Dermis blood vessel endothelial cell (primary cell): ENCODE measurements at regions not wholly inside any gene's neighbourhood (a gene's known extent, or its start where the extent isn't known, plus 50 kb on each side); places are given as distances from the start of the nearest gene placed in this dataset.

Experiments
- DNase-seq: peaks from one replicate; pipeline ENCODE4 v3.0.0; 2010

DNA sequence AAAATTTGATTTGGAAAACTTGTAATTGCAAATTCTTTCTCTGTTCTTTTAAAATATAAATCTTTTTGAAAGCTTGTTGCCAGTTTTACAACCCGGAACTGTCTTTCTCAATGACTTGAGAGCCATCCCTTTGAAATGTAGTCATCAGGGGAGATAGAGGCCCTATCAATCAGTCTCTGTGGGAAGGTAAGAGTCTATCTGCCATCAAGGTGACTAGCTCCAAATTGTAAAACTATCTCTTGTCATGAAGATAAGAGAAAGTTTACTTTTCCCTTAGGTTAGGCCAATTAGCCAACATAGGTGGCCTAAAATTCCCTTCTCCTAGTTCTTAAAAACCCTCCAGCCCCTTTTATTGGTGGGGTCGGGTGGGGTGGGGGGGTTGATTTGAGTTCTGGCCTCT is 469.1 kb upstream of the IRAK1BP1 start:
- no peak for DNase-seq

DNA sequence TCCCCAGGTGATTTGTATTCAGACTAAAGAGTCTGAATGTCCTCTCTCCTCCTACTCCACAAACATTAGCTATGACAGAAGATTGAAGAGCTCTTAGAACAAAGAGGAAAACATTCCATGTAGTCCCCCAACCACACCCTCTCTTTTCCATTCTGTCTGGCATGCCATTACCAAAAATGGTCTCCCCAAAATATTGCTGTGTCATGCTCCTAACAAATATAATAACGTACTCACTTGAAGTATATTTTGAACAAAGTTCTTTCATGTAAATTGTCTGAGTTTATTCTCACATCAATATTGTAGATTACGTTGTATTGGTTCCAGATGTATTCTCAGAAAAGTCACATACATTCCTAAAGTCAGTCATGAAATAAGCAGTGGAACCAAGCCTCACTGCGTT is 467.3 kb upstream of the IRAK1BP1 start:
- no peak for DNase-seq

DNA sequence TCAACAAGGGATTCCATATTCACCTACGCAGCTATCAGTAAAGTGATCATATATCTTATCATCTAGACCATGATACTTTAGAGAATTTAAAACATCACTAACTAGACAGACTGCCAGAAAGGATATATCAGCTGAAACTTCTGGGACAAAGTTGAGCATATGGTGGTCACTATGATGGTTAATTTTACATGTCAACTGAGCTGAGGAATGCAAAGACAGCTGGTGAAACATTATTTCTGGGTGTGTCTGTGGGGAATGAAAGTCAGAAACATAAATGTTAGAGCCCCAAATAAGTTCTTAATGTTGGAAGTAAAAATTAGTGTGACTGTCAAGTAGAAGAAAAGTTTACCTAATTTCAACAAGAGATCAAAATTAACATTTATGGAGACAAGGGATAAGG is 440.0 kb upstream of the IRAK1BP1 start:
- no peak for DNase-seq

DNA sequence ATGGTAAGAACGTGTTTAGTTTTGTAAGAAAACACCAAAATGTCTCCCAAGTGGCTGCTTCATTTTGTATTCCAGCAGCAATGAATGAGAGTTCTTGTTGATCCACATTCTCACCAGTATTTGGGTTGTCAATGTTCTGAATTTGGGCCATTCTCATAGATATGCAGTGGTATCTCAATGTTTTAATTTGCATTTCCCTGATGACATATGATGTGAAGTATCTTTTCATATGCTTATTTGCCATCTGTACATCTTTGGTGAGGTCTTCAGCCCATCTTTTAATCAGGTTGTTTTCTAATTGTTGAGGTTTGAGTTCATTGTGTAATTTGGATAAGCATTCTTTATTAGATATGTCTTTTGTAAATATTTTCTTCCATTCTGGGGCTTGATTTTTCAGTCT is 436.8 kb upstream of the IRAK1BP1 start:
- DNase-seq: no peak

DNA sequence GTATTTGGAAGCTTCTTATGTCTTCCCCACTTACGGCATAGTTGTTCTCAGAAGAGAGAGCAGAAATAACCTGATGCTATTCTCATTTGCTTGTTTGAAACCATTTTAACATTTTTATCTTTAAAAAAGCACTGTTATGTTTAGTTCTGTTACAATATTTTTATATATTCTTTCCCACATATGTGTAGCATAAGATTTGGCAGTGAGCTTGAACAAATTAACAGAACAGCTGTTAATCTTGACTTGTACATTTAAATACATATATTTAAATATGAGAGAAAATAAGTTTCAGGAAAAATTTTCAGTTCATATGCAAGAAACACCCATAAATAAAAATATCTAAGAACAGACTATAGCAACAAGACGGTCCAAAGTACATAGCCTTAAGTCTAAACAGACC is 431.7 kb upstream of the IRAK1BP1 start:
- DNase-seq: no peak

DNA sequence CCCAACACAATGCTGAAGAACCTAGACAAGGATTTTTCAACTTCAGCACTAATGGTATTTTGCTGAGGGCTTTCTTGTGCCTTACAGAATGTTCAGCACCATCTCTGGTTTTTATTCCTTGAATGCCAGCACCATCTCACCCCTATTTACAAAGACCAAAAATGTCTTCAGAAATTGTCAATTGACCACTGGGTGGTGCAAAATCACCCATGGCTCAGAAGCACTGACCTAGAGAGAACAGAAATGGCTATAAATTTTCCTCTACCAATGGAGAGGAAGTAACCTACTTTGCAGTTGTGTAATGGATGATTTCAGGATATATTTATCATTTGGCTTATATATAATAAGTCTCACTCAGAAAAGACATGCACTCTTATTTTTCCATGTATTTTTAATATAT is 431.0 kb upstream of the IRAK1BP1 start:
- peak; percentile 49 for DNase-seq

DNA sequence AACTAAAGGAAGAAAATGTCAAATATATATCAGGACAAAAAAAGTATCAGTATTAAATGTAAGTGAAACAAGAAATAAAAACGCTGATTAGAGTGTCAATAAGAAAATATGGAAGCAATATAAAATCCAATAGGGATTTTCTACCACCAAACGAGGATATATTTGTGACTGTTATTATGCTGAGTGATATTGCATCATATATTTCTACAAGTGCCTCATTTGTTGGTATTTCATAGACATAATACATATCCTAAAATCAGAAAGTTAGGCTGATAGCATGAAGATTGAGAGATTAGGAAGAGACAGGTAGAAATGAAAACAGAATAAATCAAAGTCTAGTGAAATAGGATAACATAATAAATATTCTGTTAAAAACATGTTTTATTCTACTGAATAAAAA is 429.2 kb upstream of the IRAK1BP1 start:
- no peak for DNase-seq

DNA sequence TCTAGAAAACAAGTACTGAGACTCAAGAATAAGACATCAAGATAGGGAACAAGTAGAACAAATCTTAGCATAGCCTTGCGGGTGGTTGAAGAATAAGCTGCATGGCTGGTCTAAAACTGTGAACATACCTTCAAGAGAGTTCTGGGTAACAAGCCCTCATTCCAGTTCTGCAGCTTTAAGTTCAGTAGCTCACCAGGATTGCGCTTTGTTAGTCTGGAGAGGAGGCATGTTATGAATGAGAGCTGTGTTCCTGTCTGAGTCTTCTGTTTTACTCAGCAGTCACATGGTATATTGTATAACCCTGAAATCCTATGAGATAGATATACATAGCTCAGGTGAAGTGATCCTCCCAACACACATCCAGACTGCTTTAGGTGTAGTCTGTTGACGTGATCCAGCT is 406.6 kb upstream of the IRAK1BP1 start:
- no peak for DNase-seq

DNA sequence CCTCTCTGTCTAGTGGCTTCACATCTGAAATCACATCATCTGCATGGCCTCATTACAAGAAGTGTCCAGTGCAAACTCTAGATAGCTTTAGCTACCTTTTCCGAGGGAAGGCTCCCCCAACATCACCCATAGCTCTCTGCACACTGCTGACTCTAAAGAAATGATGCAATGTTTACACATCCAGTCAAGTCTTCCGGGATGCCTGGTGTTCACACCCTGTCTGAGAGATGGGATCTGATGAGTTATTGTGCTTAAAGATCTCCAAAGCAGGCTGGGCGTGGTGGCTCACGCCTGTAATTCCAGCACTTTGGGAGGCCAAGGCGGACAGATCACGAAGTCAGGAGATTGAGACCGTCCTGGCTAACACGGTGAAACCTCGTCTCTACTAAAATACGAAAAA is 404.6 kb upstream of the IRAK1BP1 start:
- no peak for DNase-seq

DNA sequence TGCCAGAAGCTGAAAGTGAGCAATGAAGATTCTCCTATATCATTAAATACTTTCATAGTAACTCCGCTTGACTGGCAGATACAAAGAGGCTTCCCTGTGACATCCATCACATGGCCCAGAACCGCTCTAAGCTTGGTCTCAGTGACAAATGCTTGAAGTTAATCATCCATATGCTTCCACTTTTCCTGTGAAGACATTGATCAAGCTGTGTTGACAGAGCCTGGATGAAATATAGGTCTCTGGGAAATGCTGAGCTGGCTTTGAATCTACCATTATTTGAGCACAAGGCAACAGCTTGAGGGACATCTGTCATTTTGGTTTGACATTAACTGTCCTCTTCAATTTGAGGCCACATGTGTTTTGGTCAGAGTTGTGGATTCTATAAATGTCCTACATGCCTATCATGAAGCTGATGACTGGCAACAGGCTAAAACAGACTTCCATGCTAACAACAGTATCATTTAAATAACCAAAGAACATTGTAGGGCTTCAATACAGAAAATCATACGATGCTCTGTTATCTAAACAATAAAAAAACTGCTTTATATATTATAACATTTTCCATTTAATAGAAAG is 402.2 kb upstream of the IRAK1BP1 start:
- no peak for DNase-seq

DNA sequence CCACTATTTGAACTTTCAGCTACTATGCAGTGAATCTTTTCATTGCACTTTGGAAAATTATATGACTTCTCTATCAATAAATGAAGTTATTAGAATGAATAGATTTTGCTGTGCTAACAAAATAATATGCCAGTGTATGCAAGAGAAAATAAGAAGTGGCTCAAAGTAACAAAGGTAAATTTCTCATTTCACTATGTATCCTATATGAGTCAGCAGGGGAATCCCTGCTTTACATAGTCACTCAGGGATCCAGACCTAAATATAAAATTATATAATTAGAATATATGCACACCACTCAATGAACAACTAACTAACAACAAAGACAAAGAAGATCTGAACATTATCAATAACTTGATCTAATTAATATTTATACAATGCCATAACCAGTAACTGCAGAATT is 390.8 kb upstream of the IRAK1BP1 start:
- no peak for DNase-seq

DNA sequence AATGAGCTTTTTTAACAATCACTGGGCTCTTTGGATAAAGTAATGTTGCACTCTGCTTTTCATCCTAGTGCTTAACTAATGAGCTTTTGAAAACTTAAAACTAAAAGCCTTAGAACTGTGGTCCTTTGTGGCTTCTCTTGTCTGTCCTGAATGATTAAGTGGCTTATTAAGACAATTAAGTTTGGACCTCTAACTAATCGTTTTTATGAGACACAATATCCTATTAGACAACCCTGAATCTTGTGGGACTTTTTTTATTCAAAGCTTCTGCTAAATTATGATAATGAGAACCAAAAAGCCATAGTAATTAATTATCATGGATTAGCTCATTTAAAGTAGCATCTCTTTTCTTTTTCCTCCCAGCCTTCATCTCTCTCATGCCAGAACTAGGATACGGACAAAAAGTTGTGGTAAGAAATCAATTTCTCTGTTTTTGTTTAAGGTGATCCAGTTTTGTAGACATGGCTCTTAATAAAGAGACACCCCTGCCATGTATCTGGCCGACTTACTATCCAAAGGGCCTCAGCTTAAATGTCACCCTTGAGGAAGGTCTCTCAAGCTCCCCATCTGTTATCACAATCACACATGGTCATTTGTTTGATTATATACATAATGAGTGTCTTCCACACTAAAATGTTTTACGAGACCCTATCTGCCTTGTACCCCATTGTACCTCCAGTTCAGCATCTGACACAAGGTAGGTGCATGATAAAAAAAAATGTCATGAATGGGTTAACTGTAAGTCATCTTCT is 384.4 kb upstream of the IRAK1BP1 start:
- DNase-seq: no peak

DNA sequence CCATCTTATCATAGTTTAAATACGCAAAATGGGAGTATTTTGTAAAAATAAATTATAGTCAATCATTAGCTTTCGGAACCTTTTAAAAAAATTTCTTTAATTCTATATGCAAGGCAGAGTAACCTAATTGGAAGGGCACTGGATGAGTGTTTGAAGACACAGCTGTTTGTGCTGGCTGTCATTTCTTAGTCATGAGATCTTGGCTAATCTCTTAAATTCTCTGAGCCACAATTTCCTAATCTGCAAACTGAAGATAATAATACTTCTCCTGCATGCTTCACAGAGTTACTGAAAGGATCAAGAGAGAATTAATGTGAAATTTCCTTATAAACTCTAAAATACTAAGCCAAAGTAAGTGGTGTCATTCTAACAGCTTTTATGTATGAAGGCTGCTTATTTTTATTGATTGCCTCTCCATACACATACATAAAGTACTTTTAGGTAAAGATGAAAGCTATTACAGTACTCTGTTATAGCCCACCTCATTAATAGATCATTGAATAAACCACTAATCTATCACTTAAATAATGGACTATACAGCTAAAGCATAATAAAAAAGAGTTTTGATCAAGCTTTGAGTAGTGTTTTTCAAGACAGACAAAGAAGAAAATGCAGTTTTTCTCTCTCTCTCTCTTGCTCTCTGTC is 383.7 kb upstream of the IRAK1BP1 start:
- no peak for DNase-seq

DNA sequence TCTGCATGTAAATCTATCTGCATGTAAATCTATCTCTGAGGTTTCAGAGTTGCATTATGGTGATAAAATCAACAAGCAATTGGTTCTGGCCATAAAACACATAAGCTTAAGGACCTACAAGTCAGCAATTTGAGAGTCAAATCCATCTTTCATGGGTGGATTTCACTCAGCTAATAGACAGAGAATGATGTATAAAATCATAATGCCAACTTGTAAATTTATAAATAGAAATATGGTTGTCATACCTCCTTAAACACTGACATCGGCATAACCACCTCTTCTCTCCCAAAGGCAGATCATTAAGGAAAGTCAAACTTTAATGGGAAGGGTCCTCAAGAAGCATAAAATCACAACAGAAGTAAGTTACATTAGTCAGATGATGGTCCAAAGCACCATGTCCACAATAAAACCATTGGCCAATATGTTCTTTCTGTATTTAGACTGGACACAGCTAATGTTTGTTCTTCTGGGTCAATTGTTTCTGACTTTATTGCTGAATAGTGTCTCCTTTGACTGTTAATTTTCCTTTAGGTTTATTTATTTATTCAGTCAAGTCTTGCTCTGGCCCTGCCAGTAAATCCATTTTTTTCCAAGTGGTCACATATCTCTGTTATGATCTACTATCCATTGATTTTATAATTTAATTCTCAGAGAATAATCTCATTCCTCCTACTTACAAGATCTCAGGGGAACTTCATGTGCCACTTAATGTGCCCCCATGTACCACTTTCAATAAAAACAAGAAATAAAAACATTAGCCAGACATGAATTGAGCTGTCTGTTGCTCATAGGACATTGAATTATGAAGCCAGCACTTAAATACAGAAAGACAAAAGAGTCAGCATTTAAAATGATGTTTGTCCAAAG is 382.9 kb upstream of the IRAK1BP1 start:
- DNase-seq: no peak

DNA sequence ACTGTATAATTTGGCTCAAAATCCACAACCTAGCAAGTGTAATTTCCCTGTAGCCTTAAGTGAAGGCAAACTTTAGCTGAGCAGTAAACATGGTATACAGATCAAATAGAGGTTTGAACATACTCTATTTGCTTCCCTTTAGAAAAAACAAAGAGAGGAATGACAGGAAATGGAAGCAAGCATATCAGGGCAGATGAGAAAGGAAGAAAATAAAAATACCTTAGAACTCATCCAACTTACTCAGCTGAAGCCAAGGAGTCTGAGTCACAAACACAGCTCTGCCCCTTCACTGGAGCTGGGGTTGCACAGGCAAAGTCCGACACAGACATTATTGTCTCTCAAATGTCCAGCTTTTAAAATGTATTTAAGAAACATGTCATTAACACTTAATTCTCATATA is 379.9 kb upstream of the IRAK1BP1 start:
- peak; percentile 39 for DNase-seq

DNA sequence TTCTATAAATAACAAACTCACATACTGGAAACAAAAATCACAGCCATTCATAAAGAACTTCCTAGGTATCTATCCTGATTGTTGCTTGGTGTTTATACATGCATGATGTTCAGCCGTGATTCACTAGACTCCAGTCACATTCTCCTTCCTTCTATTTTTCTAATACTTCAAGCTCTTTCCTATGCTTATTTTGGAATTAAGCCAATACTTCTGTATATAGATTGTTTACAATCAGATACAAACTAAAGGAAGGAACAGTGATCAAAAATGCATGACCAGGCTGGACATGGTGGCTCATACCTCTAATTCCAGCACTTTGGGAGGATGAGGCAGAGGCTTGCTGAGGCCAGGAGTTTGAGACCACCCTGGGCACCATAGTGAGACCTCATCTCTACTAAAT is 377.5 kb upstream of the IRAK1BP1 start:
- DNase-seq: peak; percentile 77

DNA sequence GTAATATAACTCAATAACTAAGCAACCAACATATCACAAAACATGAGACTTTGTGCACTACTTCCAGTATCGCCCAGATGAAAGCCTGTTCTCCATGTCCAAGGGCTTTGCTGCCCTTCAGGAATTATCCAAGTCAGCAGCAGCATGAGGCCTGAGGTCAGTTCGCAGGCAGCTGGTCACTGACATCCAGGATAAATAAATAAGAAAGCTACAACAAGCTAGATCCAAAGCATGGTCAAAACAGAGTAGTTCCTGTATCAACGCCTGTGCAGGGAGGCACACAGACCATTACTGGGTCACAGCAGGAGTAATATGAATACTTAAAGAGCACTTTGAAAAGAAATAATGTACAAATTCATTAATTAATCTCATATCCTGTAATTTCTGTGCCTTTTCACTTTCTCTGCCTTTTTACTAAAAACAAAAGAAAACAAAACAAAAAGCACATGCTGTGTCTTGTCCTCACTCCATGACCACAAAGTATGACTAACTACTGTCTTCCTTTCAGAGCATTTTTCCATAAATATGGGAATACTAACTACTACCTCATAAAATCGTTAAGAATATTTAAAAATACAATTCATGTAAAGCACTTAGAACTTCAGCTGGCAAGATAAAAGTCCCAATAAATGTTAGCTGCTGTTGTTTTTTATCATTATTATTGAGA is 374.9 kb upstream of the IRAK1BP1 start:
- DNase-seq: peak; percentile 58

DNA sequence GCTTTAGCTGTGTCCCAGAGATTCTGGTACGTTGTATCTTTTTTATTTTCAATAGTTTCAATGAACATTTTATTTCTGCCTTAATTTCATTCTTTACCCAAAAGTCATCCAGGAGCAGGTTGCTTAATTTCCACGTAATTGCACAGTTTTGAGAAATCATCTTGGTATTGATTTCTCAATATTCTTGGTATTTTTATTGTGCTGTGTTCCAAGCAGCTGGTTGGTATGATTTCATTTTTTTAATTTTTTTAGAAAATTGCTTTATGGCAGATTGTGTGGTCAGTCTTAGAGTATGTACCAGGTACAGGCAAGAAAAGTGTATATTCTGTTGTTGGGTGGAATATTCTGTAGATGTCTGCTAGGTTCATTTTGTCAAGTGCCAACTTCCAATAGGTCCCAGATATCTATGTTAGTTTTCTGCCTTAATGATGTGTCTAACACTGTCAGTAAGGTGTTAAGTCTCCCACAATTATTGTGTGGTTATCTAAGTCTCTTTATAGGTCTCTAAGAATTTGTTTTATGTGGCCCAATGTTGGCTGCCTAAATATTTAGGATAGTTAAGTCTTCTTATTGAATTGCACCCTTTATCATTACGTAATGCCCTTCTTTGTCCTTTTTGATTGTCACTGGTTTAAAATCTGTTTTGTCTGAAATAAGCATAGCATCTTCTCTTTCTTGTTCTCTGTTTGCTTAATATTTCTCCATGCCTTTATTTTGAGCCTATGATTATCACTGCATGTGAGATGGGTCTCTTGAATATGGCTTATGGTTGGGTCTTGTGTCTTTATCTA is 366.9 kb upstream of the IRAK1BP1 start:
- no peak for DNase-seq

DNA sequence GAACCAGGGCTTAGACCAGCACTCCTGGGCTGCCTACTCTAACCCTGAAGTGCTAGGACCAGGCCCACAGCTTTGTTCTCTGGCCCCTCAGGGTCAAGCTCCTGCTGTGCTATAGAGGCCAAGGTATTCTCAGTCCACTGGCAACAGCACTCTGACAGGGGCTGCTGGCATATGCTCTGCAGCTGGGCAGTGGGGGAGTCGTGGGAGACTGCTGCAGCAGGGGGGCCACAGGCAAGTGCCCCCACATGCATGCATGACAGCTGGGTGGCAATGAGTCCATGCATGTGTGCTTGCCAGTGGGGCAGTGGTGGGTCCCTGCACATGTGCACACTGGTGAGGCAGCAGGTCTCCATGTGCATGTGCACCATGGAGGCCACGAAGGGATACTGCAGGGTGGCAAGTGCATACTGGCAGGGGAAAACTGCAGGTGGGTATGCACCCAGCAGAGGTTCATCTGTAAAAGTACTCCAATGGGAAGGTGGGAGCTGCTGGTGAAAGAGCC is 364.9 kb upstream of the IRAK1BP1 start:
- no peak for DNase-seq

DNA sequence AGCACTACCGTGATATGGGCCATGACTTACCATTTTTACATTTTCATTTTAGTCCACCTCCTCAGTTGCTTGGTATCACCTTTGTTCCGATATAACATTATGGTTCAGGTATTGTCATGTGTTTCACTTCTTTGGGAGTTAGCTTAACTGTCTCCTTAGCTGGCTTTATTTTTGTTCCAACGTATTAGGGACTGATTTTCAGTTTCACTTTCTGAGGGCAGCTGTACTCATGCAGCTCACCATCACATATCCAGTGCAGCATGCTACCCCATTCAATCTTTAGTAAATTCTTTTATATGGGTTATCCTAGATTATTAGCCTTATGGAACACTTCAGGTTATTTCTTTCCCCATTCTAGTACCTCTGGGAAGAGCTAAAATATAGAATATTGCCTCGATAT is 362.2 kb upstream of the IRAK1BP1 start:
- DNase-seq: no peak

DNA sequence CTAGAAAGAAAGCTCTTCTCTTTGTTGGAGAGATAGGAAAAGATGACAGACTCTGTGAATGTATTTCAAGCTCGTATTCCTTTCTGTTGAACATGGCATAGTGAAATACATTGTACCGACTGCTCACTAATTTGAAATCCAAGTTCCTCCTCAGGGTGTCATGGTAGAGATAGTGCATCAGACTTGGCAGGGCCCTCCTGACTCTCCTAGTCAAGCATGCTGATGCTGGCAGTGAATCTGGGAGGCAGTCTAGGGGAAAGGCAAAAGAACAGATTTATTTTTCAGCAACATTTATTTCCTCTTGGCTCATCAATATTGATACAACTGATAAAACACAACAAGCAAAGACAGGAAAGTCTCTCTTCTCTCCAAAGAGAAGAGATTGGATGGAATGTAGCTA is 356.3 kb upstream of the IRAK1BP1 start:
- no peak for DNase-seq

DNA sequence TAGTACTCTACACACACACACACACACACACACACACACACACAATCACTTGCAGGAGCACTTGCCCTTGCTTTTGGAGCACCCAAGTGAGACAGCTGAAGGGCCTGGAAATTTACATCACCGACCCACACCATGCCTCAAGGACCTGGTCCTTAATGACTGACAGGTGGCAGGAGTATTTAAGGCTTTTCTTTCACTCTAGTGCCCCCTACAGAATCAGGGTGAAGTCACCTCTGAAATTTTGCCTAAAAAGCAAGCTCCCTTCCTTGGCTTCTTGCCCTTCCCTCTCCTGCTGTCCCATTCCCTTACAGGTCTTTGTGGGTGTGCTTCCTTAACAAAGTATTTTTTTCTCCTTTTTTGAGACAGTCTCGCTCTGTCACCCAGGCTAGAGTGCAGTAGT is 353.5 kb upstream of the IRAK1BP1 start:
- DNase-seq: peak; percentile 33
